Mucosa of descending colon (tissue), 3 donors: ENCODE measurements at regions not wholly inside any gene's neighbourhood (a gene's known extent, or its start where the extent isn't known, plus 50 kb on each side); places are given as distances from the start of the nearest gene placed in this dataset.

Experiments used
- ATAC-seq: fragments of 200-7000 bp; cut with Tn5 transposase; one replicate; pipeline ENCODE4 v1.9.1; 2020; ENCODE audit warnings: mild to moderate bottlenecking, moderate library complexity
- DNase-seq, 3 donors: peaks; one replicate each; pipeline ENCODE4 v3.0.0-alpha.2; 2020
- H3K36me3 ChIP-seq: fragments of 200-600 bp; one replicate; pipeline ENCODE4 v1.8.0; 2021; ENCODE audit warnings: low read depth, mild to moderate bottlenecking
- H3K4me1 ChIP-seq: fragments of 200-600 bp; one replicate; pipeline ENCODE4 v1.8.0; 2021; ENCODE audit warnings: low read depth, mild to moderate bottlenecking
- H3K4me3 ChIP-seq: fragments of 200-600 bp; one replicate; pipeline ENCODE4 v1.8.0; 2021; ENCODE audit warnings: mild to moderate bottlenecking
- H3K9me3 ChIP-seq: fragments of 200-600 bp; one replicate; pipeline ENCODE4 v1.8.0; 2021; ENCODE audit warnings: mild to moderate bottlenecking
- intact Hi-C, 2 donors: fragments of 100-400 bp; cut with DNase I in 1 of 2; cut with micrococcal nuclease in 1 of 2; formaldehyde crosslinking; loops; one replicate each; pipeline versions ENCODE4 v1.11.0 to v1.11.1; 2022; cut with DNase I, micrococcal nuclease
- TF ChIP-seq, protein P1 (sequence below): fragments of 200-600 bp; IDR thresholded peaks from one replicate; pipeline ENCODE4 v1.8.0; 2022; ENCODE audit warnings: antibody characterized with exemption, mild to moderate bottlenecking
- donor health status: DM: no; HTN: no; CAD: no; lungs with moderate emphysema.
- donor health status: DM: no; HTN: no; CAD: no.
- donor health status: DM: no; HTN: yes; CAD: no.

DNA sequence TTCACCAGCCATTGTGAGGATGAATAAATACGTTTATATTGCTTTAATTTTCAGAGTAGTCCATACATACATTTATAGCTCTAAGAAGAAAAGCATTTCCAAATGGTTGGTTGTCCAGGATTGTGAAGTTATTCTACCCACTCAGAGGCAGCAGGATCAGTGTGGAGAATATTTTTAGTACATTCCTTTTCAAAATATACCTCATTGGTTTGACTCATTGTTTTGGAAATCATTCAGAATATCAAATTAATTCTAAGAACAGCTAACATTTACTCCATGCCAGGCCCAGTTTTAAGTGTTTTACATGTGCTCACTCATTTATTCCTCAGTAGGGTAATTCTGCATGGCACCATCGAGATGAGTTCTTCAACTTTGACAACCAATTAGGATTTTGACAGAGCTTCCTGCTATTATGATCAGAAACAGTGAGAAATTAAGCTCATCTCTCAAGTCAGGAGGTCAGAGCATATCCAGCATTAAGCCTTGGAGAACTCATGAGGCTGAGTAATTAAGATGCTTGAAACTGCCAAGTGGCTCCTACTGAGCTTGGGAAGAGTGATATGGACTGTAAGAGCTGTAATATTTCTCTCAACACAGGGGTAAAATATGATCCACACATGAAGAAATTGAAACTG, 153.3 kb upstream of the CLEC14A start:
- ATAC-seq, result no peak
- TF ChIP-seq, protein P1, sequence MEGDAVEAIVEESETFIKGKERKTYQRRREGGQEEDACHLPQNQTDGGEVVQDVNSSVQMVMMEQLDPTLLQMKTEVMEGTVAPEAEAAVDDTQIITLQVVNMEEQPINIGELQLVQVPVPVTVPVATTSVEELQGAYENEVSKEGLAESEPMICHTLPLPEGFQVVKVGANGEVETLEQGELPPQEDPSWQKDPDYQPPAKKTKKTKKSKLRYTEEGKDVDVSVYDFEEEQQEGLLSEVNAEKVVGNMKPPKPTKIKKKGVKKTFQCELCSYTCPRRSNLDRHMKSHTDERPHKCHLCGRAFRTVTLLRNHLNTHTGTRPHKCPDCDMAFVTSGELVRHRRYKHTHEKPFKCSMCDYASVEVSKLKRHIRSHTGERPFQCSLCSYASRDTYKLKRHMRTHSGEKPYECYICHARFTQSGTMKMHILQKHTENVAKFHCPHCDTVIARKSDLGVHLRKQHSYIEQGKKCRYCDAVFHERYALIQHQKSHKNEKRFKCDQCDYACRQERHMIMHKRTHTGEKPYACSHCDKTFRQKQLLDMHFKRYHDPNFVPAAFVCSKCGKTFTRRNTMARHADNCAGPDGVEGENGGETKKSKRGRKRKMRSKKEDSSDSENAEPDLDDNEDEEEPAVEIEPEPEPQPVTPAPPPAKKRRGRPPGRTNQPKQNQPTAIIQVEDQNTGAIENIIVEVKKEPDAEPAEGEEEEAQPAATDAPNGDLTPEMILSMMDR, result no peak
- H3K4me1 ChIP-seq, result no peaks in the 10 kb centered on the region

DNA sequence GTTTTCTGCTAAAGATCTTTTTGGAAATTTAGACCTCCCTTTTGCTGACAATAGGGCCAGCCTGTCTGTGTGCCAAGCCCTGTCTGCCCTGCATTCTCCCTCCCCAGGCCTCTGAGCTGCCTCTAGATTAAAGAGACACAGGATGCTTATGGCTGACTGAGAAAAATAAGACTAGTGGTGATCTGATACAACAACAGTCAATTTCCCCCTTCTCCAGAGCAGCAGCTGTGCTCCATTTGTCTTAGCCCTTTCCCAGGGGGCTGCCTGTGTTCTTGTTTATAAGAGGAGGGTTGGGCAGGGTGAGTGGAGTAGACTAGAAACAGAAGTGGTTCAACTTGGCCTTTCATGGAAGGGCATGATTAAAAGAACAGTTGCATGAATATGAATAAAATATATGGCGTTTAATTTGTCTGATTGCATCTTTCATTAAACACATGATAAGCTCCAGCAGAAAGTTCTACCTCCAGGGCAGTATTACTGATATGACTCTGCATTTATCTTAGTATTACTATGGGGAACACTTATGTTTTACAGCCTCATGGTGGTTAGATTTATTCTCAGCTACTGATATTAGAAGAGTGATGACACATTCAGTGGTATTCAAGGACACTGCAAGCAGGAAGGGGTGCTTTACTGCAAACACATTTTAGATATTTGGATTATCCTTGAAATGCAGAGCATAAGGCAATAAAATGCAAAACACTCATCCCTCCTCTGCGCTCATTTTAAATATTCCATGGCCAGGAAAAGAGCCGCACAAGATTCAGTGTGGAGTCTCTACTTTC, 150.2 kb upstream of the CLEC14A start:
- Histone ChIP-seq H3K4me1 (no peaks in the 10 kb centered on the region), H3K4me3 (no peak overlapping the region), H3K36me3 (no peaks in the 10 kb centered on the region), H3K9me3 (no peaks in the 10 kb centered on the region)
- TF ChIP-seq, protein P1, result no peak
- intact Hi-C loops, result no loop called here
- ATAC-seq, result no peak
- no peak for DNase-seq

More for the DNA sequence above, 153.3 kb upstream of the CLEC14A start:
- no peak for DNase-seq
- Histone ChIP-seq H3K9me3 (no peaks in the 10 kb centered on the region), H3K36me3 (no peaks in the 10 kb centered on the region), H3K4me3 (no peak overlapping the region)
- intact Hi-C loops, result no loop called here

DNA sequence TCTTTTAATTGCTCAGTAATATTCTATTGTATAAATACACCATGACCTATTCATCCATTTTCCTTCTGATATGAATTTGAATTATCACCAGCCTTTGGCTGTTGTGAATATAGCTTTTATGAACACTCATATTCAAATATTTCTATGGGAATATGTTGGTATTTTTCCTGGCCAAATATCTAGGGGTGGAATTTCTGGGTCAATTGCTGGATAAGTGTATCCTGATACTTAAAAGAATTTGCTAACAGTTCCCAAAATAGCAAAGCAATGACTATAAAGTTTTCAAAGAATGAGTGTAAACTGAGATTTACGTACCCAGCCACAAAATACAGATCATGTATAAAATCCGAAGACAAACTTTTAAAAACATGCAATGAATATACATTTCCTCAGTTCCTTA, 148.7 kb upstream of the CLEC14A start:
- intact Hi-C loops, result no loop called here
- ATAC-seq (no peak), DNase-seq (no peak)
- TF ChIP-seq, protein P1, result no peak
- H3K4me1 ChIP-seq, result no peaks in the 10 kb centered on the region
- no peaks in the 10 kb centered on the region for H3K36me3 ChIP-seq
- H3K9me3 ChIP-seq, result no peaks in the 10 kb centered on the region
- no peak overlapping the region for H3K4me3 ChIP-seq

DNA sequence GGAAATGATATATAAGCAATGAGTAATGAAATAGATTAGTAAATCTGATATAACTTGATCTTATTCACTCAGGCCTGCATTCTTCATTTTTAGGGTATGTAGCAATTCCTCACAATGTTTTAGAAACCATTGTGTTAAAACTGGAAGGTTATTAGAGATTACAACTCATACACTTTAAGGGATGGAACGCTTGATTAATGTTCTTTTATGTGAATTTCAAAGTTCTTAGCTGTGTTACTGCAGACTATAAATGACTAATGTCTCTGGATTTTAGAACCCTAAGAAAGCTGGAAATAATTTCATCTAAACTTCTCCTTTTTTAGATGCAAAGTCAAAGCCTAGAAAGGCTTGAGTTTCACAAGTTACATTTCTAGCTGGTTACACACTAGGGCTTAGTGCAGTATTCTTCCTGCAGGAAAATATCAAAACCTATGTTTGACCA, 148.2 kb upstream of the CLEC14A start:
- ATAC-seq, result no peak
- Histone ChIP-seq H3K9me3 (no peaks in the 10 kb centered on the region), H3K4me3 (no peak overlapping the region), H3K36me3 (no peaks in the 10 kb centered on the region), H3K4me1 (no peaks in the 10 kb centered on the region)
- intact Hi-C loops, result no loop called here
- TF ChIP-seq, protein P1, result no peak
- DNase-seq, result no peak

DNA sequence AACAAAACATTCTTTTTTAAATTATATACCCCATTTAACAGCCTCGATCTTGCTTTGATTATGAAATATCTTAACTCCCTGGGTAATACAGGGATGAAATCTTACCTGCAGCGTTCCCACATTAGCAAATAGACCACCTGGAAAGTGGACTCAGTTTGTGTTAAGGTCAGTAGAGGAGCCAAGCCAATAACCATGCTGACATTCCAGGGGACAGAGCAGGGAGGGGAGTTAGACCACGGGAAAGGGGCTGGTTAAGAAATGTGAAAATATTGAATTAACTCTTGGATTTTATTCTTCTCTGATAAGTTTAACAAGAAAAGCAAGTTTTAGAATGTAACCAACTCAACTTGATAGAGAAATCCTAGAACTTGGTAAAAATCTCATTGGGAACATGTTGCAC, 144.9 kb upstream of the CLEC14A start:
- intact Hi-C loops, result no loop called here
- Histone ChIP-seq H3K4me3 (no peak overlapping the region), H3K4me1 (no peaks in the 10 kb centered on the region), H3K9me3 (no peaks in the 10 kb centered on the region), H3K36me3 (no peaks in the 10 kb centered on the region)
- ATAC-seq (no peak), DNase-seq (no peak)
- TF ChIP-seq, protein P1, result no peak
